NCI-H345 treated with DMSO at 0.1 percent for 48 hours (cell line): ENCODE measurements at regions not wholly inside any gene's neighbourhood (a gene's known extent, or its start where the extent isn't known, plus 50 kb on each side); places are given as distances from the start of the nearest gene placed in this dataset.

Experiments
- DNase-seq: peaks from one replicate; lab custom pipeline; 2025; ENCODE audit not compliant: unreplicated experiment; lab: John Stamatoyannopoulos, UW

GRCh38 chr2:200013906-200014305 is 58.5 kb downstream of the MAIP1 start:
- no peak for DNase-seq

GRCh38 chr2:200021449-200022114 is 66.2 kb downstream of the MAIP1 start:
- DNase-seq = no peak

- no peak for DNase-seq
These were observed 67.1 kb downstream of the MAIP1 start for GRCh38 chr2:200022511-200022910.

DNA sequence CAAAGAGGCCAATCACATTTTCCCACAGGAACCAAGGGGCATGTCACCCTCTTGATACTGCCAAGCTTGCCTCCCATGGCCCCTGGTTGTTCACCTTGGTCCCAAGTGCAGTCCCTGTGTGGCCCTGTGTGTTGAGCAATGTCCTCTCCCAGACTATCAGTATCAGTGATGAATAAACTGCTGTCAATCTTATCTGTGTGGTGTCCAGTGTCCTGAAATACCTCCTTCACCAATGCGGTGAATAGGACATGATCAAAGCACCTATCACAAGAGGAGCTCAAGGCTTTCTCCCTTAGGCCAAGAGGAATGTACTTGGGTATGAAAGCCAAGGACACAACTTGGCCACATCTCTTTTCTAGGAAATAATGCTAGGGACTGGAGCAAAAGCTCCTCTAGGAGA is 68.2 kb downstream of the MAIP1 start:
- no peak for DNase-seq

GRCh38 chr2:200025717-200026116 is 70.3 kb downstream of the MAIP1 start:
- DNase-seq = no peak

GRCh38 chr2:200026332-200027230 is 71.2 kb downstream of the MAIP1 start:
- DNase-seq = no peak

DNA sequence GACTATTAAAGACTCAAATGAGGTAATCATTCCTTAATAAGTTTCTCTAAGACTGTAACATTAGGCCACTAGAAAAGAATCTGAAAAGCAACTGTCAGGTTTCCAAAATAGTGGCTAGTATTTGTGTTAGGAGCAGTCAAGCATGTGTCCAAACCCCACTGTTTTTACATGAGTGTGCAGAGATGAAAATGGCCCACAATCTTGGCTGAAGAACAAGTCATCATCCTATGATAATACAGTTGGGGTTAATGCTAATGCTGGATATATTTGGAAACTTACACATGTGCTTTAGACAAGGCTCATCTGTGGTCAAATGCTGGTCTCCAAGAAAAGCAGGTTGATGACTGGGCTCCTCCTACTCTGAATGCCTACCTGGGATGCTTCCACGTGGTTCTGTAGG is 73.6 kb downstream of the MAIP1 start:
- DNase-seq = no peak

GRCh38 chr2:200032895-200033294 is 77.5 kb downstream of the MAIP1 start:
- DNase-seq = no peak

DNA sequence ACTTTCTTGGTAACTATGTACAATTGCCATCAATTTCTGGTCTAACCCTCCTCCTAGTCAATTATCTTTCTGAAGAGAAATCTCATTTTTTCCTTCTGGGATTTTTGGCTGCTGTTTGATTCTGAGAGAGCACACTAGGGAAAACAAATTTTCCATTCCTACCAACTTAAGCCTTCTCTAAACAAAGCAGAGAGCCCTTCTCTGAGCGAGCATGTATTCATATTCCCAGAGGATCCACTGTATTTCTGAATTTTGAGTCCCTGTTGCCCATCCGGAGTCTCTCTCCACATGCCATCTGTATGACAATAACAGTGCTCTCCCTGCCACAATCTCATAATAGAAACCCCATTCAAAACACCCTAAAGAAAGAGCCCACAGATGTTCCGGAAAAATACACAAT is 78.5 kb downstream of the MAIP1 start:
- DNase-seq = no peak

DNA sequence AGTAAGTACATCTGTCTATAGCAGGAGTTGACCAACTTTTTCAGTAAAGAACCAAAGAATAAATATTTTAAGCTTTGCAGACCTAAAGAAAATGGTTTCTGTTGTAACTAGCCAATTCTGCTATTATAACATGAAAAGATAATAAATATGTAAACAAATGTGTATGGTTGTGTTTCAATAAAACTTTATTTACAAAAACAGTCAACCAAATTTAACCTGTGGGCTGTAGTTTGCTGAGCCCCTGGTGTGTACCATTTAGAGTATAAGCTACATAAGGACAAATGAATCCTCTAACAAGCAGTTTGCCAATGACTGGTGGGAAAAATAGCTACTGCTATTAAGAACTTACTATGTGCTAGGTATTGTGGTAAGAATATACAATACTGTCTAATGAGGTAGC is 79.4 kb downstream of the MAIP1 start:
- no peak for DNase-seq

- no peak for DNase-seq
These were observed 84.6 kb downstream of the MAIP1 start for GRCh38 chr2:200039724-200040650.

DNA sequence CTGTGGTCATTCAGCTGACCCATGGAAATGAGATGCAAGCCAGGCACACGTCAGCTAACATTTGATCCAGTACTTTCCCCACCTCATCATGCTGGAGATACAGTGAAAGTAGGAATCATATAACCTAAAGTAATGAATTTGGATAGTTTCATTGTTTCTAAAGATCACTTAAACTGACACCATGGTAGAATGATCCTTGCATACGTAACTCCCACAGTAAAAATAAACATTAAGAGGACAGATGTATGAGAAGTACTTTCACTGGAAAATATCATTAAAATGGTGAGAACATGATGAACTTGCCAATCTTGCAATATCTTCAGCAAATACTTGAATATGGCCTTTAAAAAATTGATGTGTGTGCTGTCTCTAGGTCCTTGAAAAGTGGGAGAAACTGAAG is 85.4 kb downstream of the MAIP1 start:
- DNase-seq = no peak

DNA sequence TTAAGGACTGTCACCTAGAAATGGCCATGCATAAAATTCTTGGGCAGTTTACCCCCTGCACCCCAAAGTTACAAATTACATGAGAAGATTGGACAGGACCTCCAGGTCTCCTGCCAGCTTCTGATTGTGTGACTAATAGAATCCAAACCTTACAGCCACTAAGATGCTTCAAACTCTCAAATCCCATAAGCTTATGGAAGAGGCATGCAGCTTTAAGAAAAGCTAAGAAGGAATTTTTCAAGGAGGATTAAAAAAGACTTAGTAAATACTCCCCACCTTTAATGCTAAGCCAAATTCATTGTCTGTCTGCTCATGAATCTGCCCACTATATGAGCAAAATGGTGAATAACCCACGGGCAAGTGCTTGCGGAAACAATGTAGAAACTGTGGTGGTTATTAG is 86.3 kb downstream of the MAIP1 start:
- no peak for DNase-seq

- no peak for DNase-seq
These were observed 86.8 kb downstream of the MAIP1 start for GRCh38 chr2:200042102-200042735.

DNA sequence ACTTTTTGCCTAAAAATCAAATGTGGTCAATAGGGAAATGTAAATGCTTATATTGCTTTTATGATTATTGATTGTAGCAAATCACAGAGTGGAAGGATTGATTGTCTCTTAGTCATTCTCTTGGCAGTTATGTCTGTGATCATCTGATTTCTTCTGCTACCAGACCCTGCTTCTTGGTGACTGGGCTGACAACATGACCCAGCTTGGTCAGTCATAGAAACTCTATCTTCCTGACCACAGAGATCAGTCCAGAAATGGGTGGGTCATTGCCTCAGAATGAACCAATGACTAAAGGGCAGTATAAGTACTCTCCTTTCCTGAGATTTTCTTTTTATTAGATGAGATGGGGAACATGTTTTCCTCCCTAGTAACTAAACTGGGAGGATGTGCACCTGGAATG is 87.6 kb downstream of the MAIP1 start:
- DNase-seq = no peak

- DNase-seq = no peak
These were observed 89.1 kb downstream of the MAIP1 start for GRCh38 chr2:200044453-200044852.

- no peak for DNase-seq
These were observed 93.0 kb downstream of the MAIP1 start for GRCh38 chr2:200048421-200048820.

GRCh38 chr2:200049086-200049485 is 93.7 kb downstream of the MAIP1 start:
- no peak for DNase-seq

- no peak for DNase-seq
These were observed 95.7 kb downstream of the MAIP1 start for GRCh38 chr2:200050921-200051610.

GRCh38 chr2:200051611-200051945 is 96.2 kb downstream of the MAIP1 start:
- DNase-seq = no peak
